ACHN (cell line): ENCODE measurements at regions not wholly inside any gene's neighbourhood (a gene's known extent, or its start where the extent isn't known, plus 50 kb on each side); places are given as distances from the start of the nearest gene placed in this dataset.

Experiments used
- DNase-seq: peaks from one replicate; pipeline ENCODE4 v3.0.0-alpha.2; 2015
- in situ Hi-C: cut with HindIII; loops from 2 replicates; pipeline ENCODE4 v1.10.0; 2017; ENCODE audit warnings: low sequenced_read_pairs, low pct_ligation_motif_present, low pct_unique_long_range_greater_than_20kb

DNA sequence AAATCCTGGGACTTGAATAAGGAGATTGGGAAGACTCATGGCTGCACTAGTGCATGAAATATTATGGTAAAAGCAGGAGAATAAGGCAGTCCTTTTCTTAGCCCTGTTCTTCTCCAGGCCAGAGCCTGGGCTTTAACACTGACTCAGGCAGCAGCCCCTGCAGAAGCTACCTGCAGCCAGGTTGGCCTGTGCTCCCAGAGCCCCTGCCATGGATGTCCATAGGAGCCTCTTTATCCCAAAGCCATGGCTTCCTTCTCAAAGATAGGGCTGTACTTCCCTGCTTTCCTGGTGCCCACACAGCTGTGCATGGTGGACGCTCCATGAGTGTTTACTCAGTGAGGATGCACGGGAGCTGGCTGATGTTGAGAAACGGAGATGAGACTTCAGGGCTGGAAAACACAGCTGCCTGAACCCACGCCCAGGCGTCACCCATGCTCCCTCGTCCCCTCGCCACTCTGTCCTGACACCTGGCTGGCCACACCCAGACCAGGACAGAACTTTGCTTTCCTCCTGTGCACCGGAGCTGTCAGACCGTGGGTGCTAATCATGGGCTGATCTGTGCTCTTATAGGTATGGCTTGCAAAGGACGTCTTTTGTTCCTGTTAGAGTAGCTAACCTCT, 135.5 kb downstream of the GLI2 start:
- no peak for DNase-seq
- in situ Hi-C loops: no loop called here

- DNase-seq: no peak
- in situ Hi-C loops: no loop called here
These were observed 136.4 kb downstream of the GLI2 start for GRCh38 chr2:120871881-120872620.

- DNase-seq: no peak
- in situ Hi-C loops: no loop called here
These were observed 138.6 kb downstream of the GLI2 start for GRCh38 chr2:120873958-120874887.

- no peak for DNase-seq
- in situ Hi-C loops: no loop called here
These were observed 139.2 kb downstream of the GLI2 start for GRCh38 chr2:120874888-120875275.

GRCh38 chr2:120875431-120875830, 139.8 kb downstream of the GLI2 start:
- in situ Hi-C loops: no loop called here
- no peak for DNase-seq

DNA sequence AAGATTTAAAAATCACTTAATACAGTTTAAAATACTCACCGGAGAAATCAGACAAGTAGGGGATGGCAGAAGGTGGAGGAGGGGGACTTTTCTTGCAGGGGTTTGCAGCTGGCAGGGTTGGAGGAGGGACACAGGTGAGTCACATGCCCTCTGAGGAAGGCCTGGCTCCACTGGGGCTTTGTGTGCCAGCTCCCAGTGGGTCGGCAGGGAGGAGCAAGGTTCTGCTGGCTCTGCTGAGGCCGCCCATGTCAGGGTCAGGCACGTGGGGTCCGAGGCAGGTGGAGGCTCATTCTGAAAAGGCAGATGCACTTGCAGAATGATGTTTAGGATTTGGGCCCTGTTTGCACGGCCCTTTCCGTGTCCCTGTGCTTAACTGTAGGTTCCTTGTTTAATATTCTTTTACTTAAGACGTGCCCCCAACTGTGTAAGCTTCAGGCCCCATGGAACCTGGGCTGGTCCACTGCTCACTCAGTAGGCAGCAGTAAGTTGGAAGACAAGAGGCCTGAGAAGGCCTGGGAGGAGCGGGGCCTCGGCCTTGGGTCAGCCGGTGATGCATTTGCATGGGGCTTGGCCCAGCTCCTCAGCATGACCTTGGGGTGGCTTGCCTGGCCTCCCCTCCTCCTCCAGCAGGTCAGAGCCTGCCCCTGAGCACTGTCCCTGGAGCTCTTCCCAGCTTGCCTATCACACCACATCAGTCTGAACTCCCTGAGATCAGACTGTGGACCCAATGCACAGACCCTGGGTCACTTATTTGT, 141.0 kb downstream of the GLI2 start:
- no peak for DNase-seq
- in situ Hi-C loops: no loop called here

GRCh38 chr2:120877409-120877808, 141.7 kb downstream of the GLI2 start:
- DNase-seq: no peak
- in situ Hi-C loops: no loop called here

GRCh38 chr2:120878970-120879369, 143.3 kb downstream of the GLI2 start:
- in situ Hi-C loops: no loop called here

DNA sequence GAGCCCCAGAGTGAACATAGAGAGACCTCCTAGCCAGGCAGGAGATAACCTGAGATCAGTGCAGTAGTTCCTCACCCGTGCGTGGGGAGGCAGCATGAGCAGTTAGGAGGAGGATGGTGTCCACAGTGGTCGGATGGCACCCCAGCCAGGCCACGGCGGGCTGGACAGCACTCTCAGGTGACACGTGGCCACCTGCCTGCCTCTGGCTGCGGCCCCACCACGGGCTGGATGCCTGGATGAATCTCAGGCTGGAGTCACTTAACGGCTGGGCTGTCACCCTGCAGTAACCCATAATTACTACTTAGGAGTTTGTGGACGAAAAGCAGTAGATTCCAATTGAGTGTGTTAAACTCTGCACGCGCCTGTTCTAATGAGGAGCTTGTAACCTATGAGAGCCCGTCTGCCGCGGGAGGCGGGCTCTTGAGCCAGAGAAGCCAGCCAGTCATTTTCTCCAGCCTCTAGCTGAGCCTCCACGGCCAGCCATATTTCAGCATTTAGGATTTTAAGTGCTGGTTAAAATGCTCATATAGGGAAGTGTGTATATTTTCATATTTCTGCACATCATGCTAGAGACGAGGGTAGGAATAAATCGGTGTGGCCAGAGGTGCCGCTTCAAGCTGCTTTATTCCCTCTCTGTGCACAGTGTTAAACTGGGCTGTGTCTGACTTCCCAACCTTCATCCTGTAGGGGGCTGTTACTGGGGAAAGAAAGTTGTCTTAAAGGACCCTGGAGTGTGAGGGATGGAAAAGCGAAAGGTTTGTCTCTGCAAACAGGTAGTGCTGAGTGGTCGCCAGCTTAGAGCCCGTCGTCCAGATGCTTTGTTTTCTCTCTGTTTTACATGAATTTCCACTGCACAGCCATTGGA, 144.0 kb downstream of the GLI2 start:
- in situ Hi-C loops: no loop called here
- no peak for DNase-seq

More at GRCh38 chr2:120878970-120879369, 143.3 kb downstream of the GLI2 start:
- DNase-seq: no peak

GRCh38 chr2:120880381-120880780, 144.7 kb downstream of the GLI2 start:
- in situ Hi-C loops: no loop called here
- DNase-seq: no peak

- no peak for DNase-seq
- in situ Hi-C loops: no loop called here
These were observed 146.5 kb downstream of the GLI2 start for GRCh38 chr2:120881981-120882788.

DNA sequence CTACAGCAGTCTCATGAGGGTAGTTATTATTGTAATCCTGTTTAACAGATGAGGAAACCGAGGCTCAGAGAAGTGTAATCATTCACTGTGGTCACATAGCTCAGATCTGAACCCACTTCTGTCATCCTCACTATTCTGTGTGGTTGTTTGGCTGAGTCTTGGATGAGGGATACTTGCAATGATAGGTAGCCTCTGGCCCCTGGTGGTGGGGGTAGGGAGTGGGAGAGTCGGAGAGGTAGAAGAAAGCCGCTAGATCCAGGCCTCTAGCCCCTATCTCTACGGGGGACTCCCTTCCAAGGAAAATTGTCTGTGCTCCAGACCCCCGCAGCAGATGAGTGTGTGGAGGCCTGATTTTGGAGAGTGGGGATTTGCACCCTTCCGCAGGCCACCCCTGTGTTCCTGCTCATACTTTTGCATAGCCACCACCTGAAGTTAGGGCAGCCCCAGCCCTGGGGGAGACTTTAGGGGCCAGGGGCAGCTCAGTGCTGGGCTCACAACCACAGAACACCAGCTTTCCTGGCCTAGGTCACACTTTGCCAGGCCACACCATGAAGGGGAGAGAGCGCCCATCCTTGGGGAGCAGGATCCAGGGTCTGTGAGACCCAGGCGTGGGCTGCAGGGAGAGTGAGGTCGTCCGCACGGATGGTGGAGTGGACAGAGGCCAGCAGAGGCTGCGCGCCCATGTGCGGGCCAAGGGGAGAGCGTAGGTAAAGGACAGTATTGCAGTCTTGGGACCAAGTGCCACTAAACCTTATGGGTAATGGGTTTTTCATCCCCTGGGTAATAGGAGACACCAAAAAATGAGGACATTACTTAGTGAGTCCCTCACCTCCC, 148.2 kb downstream of the GLI2 start:
- in situ Hi-C loops: no loop called here

DNA sequence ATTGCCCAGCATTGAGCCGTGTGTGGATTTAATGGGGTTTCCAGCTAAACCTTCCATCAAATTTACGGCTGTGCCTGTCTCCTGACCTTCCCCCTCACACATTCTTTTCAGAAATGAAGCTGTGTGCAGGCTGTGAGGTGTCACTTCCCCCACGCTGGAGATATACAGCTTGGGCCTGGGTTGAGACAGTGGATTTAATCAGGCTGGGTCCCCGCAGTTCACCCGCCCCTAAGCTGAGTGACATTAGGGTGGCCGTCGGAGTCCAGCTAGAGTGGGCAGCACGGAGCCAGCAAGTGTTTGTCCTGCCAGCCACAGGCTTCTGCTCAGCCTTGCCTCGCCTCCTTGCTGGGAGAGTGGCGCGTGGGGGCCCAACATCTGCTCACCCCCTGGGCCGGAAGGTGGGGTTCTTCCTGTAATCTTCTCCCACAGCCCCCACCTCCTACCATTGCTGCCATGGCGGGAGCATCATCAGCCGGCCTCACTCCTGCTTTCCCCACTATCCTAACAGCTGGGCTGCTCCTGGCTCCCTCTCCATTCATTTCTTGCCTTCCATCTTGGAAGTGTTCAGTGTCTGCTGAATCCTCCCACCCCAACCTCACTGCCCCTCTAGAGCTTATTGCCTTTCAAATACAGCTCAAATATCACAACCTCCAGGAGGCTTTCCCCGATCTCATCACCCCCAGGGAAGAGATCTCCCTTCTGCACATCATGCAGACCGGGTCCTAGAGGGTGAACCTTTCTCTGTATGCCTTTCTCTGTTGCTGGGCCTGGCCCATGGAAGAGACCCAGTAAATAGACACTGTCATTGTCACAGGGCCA, 149.0 kb downstream of the GLI2 start:
- no peak for DNase-seq
- in situ Hi-C loops: no loop called here

More for the DNA sequence above, 148.2 kb downstream of the GLI2 start:
- no peak for DNase-seq

GRCh38 chr2:120885321-120885720, 149.7 kb downstream of the GLI2 start:
- no peak for DNase-seq
- in situ Hi-C loops: no loop called here

DNA sequence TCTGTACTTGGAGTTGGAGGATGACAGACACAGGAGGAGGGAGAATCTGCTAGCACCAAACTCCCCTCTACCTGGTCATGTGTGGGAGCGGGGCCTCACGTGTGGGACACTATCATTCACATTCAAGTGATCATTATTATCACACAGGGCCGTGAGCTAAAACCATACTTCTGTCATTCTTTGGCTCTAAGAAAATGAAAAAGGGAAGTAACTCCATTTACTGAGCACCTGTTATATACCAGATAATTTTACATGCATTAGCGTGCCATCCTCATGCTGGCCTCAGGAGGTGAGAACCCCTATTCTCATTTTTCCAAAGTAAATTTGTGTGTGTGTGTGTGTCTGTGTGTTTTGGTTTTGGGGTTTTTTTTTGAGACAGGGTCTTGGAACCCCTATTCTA, 150.1 kb downstream of the GLI2 start:
- DNase-seq: no peak
- in situ Hi-C loops: no loop called here
